Neural cell (in vitro differentiated cells): ENCODE measurements at regions not wholly inside any gene's neighbourhood (a gene's known extent, or its start where the extent isn't known, plus 50 kb on each side); places are given as distances from the start of the nearest gene placed in this dataset.

Experiments used
- H2AFZ ChIP-seq: fragments of 200-600, 300-800 bp; sonication (generic), shearing (Covaris generic); 2 replicates; pipeline ENCODE4 v1.6.0; 2014; ENCODE audit warnings: low read depth, mild to moderate bottlenecking, antibody characterized with exemption, low read length, moderate library complexity
- H3F3A ChIP-seq: fragments of 200-600 bp; shearing (Covaris generic); 2 replicates; pipeline ENCODE4 v1.6.1; 2016; ENCODE audit warnings: mild to moderate bottlenecking, moderate library complexity, mixed read lengths, antibody characterized with exemption, low read length; ENCODE audit not compliant: insufficient read depth, poor library complexity, severe bottlenecking
- H3K27ac ChIP-seq: fragments of 200-600, 300-800 bp; sonication (generic), shearing (Covaris generic); 2 replicates; pipeline ENCODE4 v1.5.1; 2014; ENCODE audit warnings: mild to moderate bottlenecking, low read length, moderate library complexity
- H3K27me3 ChIP-seq: fragments of 300-800, 200-600 bp; sonication (generic), shearing (Covaris generic); 2 replicates; pipeline ENCODE4 v1.6.0; 2014; ENCODE audit warnings: mild to moderate bottlenecking, low read depth, low read length, moderate library complexity; ENCODE audit not compliant: insufficient read depth
- H3K36me3 ChIP-seq: fragments of 300-800, 200-600 bp; sonication (generic), shearing (Covaris generic); 2 replicates; pipeline ENCODE4 v1.5.1; 2014; ENCODE audit warnings: mild to moderate bottlenecking, antibody characterized with exemption, low read length, moderate library complexity; ENCODE audit not compliant: insufficient read depth
- H3K4me2 ChIP-seq: fragments of 300-800, 200-600 bp; sonication (generic), shearing (Covaris generic); 2 replicates; pipeline ENCODE4 v1.6.0; 2014; ENCODE audit warnings: mild to moderate bottlenecking, low read length
- H3K4me3 ChIP-seq: fragments of 300-800, 200-600 bp; sonication (generic), shearing (Covaris generic); 2 replicates; pipeline ENCODE4 v1.5.1; 2014; ENCODE audit warnings: mild to moderate bottlenecking, low read length, moderate library complexity
- H3K79me2 ChIP-seq: fragments of 200-600 bp; shearing (Covaris generic); replicated peaks from 2 replicates; pipeline ENCODE4 v1.6.0; 2014; ENCODE audit warnings: mild to moderate bottlenecking, low read length, moderate library complexity; ENCODE audit not compliant: insufficient read depth
- H3K9ac ChIP-seq: fragments of 300-800, 200-600 bp; sonication (generic), shearing (Covaris generic); 2 replicates; pipeline ENCODE4 v1.6.1; 2016; ENCODE audit warnings: mild to moderate bottlenecking, low read length, mixed read lengths
- H3K9me2 ChIP-seq: fragments of 200-600 bp; shearing (Covaris generic); 2 replicates; pipeline ENCODE4 v1.6.1; 2016; ENCODE audit warnings: mild to moderate bottlenecking, low read length, mixed read lengths; ENCODE audit not compliant: insufficient read depth
- H3K9me3 ChIP-seq: fragments of 200-600, 300-800 bp; sonication (generic), shearing (Covaris generic); 2 replicates; pipeline ENCODE4 v1.6.1; 2016; ENCODE audit warnings: mild to moderate bottlenecking, mixed run types, low read length, moderate library complexity, mixed read lengths
- H4K20me1 ChIP-seq: fragments of 200-600 bp; shearing (Covaris generic); 2 replicates; pipeline ENCODE4 v1.6.1; 2016; ENCODE audit warnings: mild to moderate bottlenecking, mixed run types; ENCODE audit not compliant: insufficient read depth
- CTCF ChIP-seq: fragments of 450-650 bp; IDR thresholded peaks from 2 replicates; pipeline ENCODE4 v1.5.1; 2014; ENCODE audit warnings: antibody characterized with exemption, mild to moderate bottlenecking, moderate library complexity; ENCODE audit not compliant: poor library complexity, severe bottlenecking
- EP300 ChIP-seq: fragments of 450-650 bp; conservative IDR thresholded peaks from 2 replicates; pipeline ENCODE4 v1.6.1; 2014; ENCODE audit warnings: antibody characterized with exemption, mild to moderate bottlenecking, moderate library complexity; ENCODE audit not compliant: poor library complexity, severe bottlenecking
- EZH2 ChIP-seq: fragments of 200-600, 300-800 bp; shearing (Covaris generic), sonication (generic); IDR thresholded peaks from 2 replicates; pipeline ENCODE4 v1.6.1; 2014; ENCODE audit warnings: antibody characterized with exemption, low read length, borderline replicate concordance, mild to moderate bottlenecking; ENCODE audit not compliant: insufficient read depth, poor library complexity, severe bottlenecking
- MXI1 ChIP-seq: fragments of 450-650 bp; conservative IDR thresholded peaks from 2 replicates; pipeline ENCODE4 v1.6.1; 2014; ENCODE audit warnings: antibody characterized with exemption, mild to moderate bottlenecking; ENCODE audit not compliant: poor library complexity, severe bottlenecking
- POLR2AphosphoS5 ChIP-seq: IDR thresholded peaks from 2 replicates; pipeline ENCODE4 v1.6.1; 2012
- RAD21 ChIP-seq: fragments of 450-650 bp; conservative IDR thresholded peaks from 2 replicates; pipeline ENCODE4 v1.6.1; 2014; ENCODE audit warnings: antibody characterized with exemption, mild to moderate bottlenecking, moderate library complexity
- REST ChIP-seq: IDR thresholded peaks from 2 replicates; pipeline ENCODE4 v1.6.1; 2012; ENCODE audit warnings: borderline replicate concordance
- SMC3 ChIP-seq: fragments of 450-650 bp; conservative IDR thresholded peaks from 2 replicates; pipeline ENCODE4 v1.6.1; 2014; ENCODE audit warnings: antibody characterized with exemption, mild to moderate bottlenecking, moderate library complexity; ENCODE audit not compliant: poor library complexity
- TAF1 ChIP-seq: IDR thresholded peaks from 2 replicates; pipeline ENCODE4 v1.6.1; 2012; ENCODE audit warnings: low read depth

GRCh38 chr14:66293533-66294105 lies 192.6 kb upstream of the CCDC196 start:
- Histone ChIP-seq H4K20me1 (no peaks in the 10 kb centered on the region), H3K27me3 (no peaks in the 10 kb centered on the region), H3F3A (no peaks in the 10 kb centered on the region), H3K4me2 (no peak overlapping the region), H3K36me3 (no peaks in the 10 kb centered on the region), H3K9me3 (no peaks in the 10 kb centered on the region), H3K9ac (no peak overlapping the region), H3K4me3 (no peak overlapping the region), H3K79me2 (no peaks in the 10 kb centered on the region), H2AFZ (no peak overlapping the region), H3K27ac (no peak overlapping the region), H3K9me2 (no peaks in the 10 kb centered on the region)
- TF ChIP-seq REST (no peak), RAD21 (no peak), EP300 (no peak), CTCF (no peak), POLR2AphosphoS5 (no peak), TAF1 (no peak), SMC3 (no peak), MXI1 (no peak), EZH2 (no peak)

GRCh38 chr14:66295386-66295785 lies 190.8 kb upstream of the CCDC196 start:
- Histone ChIP-seq H3K79me2 (no peaks in the 10 kb centered on the region), H3K27me3 (no peaks in the 10 kb centered on the region), H2AFZ (no peak overlapping the region), H3K4me2 (no peak overlapping the region), H3F3A (no peaks in the 10 kb centered on the region), H3K36me3 (no peaks in the 10 kb centered on the region), H4K20me1 (no peaks in the 10 kb centered on the region), H3K9me3 (no peaks in the 10 kb centered on the region), H3K9ac (no peak overlapping the region), H3K9me2 (no peaks in the 10 kb centered on the region), H3K27ac (no peak overlapping the region), H3K4me3 (no peak overlapping the region)
- no peak for TF ChIP-seq REST
- no peak for TF ChIP-seq TAF1
- no peak for TF ChIP-seq CTCF
- TF ChIP-seq RAD21: no peak
- no peak for TF ChIP-seq EP300
- TF ChIP-seq MXI1: no peak
- no peak for TF ChIP-seq EZH2
- TF ChIP-seq SMC3: no peak
- TF ChIP-seq POLR2AphosphoS5: no peak
